RKO (cell line): ENCODE measurements at regions not wholly inside any gene's neighbourhood (a gene's known extent, or its start where the extent isn't known, plus 50 kb on each side); places are given as distances from the start of the nearest gene placed in this dataset.

Experiments used
- DNase-seq: peaks from one replicate; pipeline ENCODE4 v3.0.0-alpha.2; 2016; ENCODE audit warnings: low spot score

GRCh38 chr3:80215191-80215590 is 447.4 kb upstream of the ROBO1 start:
- DNase-seq, result no peak

- DNase-seq, result no peak
Observed at GRCh38 chr3:80213086-80213485, 445.3 kb upstream of the ROBO1 start.

- no peak for DNase-seq
Observed at GRCh38 chr3:80192936-80193335, 425.1 kb upstream of the ROBO1 start.

- DNase-seq, result peak; percentile 85
Observed at GRCh38 chr3:80190051-80190450, 422.3 kb upstream of the ROBO1 start.

- no peak for DNase-seq
Observed at GRCh38 chr3:80187981-80188380, 420.2 kb upstream of the ROBO1 start.

- DNase-seq, result no peak
Observed at GRCh38 chr3:80159990-80160506, 392.2 kb upstream of the ROBO1 start.

- DNase-seq, result no peak
Observed at GRCh38 chr3:80158332-80158731, 390.5 kb upstream of the ROBO1 start.

- no peak for DNase-seq
Observed at GRCh38 chr3:80157546-80157945, 389.7 kb upstream of the ROBO1 start.

GRCh38 chr3:80152692-80153091 is 384.9 kb upstream of the ROBO1 start:
- DNase-seq, result no peak

- no peak for DNase-seq
Observed at GRCh38 chr3:80142714-80143113, 374.9 kb upstream of the ROBO1 start.

GRCh38 chr3:80141557-80141956 is 373.8 kb upstream of the ROBO1 start:
- DNase-seq, result no peak

- DNase-seq, result no peak
Observed at GRCh38 chr3:80116281-80116680, 348.5 kb upstream of the ROBO1 start.

- DNase-seq, result no peak
Observed at GRCh38 chr3:80114694-80115093, 346.9 kb upstream of the ROBO1 start.

GRCh38 chr3:80113331-80113730 is 345.5 kb upstream of the ROBO1 start:
- no peak for DNase-seq

- no peak for DNase-seq
Observed at GRCh38 chr3:80099559-80100066, 331.8 kb upstream of the ROBO1 start.

GRCh38 chr3:80097674-80098073 is 329.9 kb upstream of the ROBO1 start:
- DNase-seq, result no peak

- DNase-seq, result no peak
Observed at GRCh38 chr3:80096909-80097308, 329.1 kb upstream of the ROBO1 start.

- no peak for DNase-seq
Observed at GRCh38 chr3:80094589-80094988, 326.8 kb upstream of the ROBO1 start.

GRCh38 chr3:80087767-80088166 is 320.0 kb upstream of the ROBO1 start:
- peak; percentile 77 for DNase-seq

- DNase-seq, result no peak
Observed at GRCh38 chr3:80086426-80086825, 318.6 kb upstream of the ROBO1 start.

GRCh38 chr3:80079886-80080285 is 312.1 kb upstream of the ROBO1 start:
- DNase-seq, result no peak

- DNase-seq, result no peak
Observed at GRCh38 chr3:80068459-80068858, 300.7 kb upstream of the ROBO1 start.

GRCh38 chr3:80063535-80063934 is 295.7 kb upstream of the ROBO1 start:
- no peak for DNase-seq

GRCh38 chr3:80060664-80061063 is 292.9 kb upstream of the ROBO1 start:
- DNase-seq, result peak; percentile 2

- DNase-seq, result no peak
Observed at GRCh38 chr3:80055306-80055705, 287.5 kb upstream of the ROBO1 start.
